ENCODE measurements at regions not wholly inside any gene's neighbourhood (a gene's known extent, or its start where the extent isn't known, plus 50 kb on each side); places are given as distances from the start of the nearest gene placed in this dataset.

- TF ChIP-seq ZSCAN5A (tag by site-specific recombination; IDR thresholded peaks at IDR 0.05), result no peak
- TF ChIP-seq ZNF658 (tag by site-specific recombination; IDR thresholded peaks at IDR 0.05), result no peak
- TF ChIP-seq HOXA7 (CRISPR knock-in tag; IDR thresholded peaks at IDR 0.05; ENCODE audit: borderline replicate concordance), result no peak
- no peak for TF ChIP-seq ZNF76 (tag by site-specific recombination; IDR thresholded peaks at IDR 0.05; ENCODE audit: borderline replicate concordance, low read depth)
- no peak for TF ChIP-seq ZBTB11 (tag by site-specific recombination; conservative IDR thresholded peaks at IDR 0.05; ENCODE audit: low read depth)
- no peak for TF ChIP-seq MEIS1 (CRISPR knock-in tag; IDR thresholded peaks at IDR 0.05; ENCODE audit: borderline replicate concordance)
- no peak for TF ChIP-seq ZNF510 (tag by site-specific recombination; IDR thresholded peaks at IDR 0.05; ENCODE audit: insufficient replicate concordance)
- no peak for TF ChIP-seq REST (tag by site-specific recombination; IDR thresholded peaks at IDR 0.05)
- TF ChIP-seq ZNF335 (tag by site-specific recombination; conservative IDR thresholded peaks at IDR 0.05), result no peak
- no peak for TF ChIP-seq CTCF (tag by site-specific recombination; IDR thresholded peaks at IDR 0.05)
- no peak for TF ChIP-seq YY1 (tag by site-specific recombination; IDR thresholded peaks at IDR 0.05)
- no peak for TF ChIP-seq PRDM4 (tag by site-specific recombination; IDR thresholded peaks at IDR 0.05)
- no peak for TF ChIP-seq ZNF274 (IDR thresholded peaks at IDR 0.05; ENCODE audit: low read length)
- TF ChIP-seq ZNF274 (tag by site-specific recombination; IDR thresholded peaks at IDR 0.05; ENCODE audit: borderline replicate concordance), result no peak
- no peak for TF ChIP-seq ATF2 (tag by site-specific recombination; IDR thresholded peaks at IDR 0.05; ENCODE audit: low read depth)
Observed at GRCh38 chr10:62692085-62692484, 112.4 kb upstream of the ADO start.
